Astrocyte of the hippocampus (primary cell): ENCODE measurements at regions not wholly inside any gene's neighbourhood (a gene's known extent, or its start where the extent isn't known, plus 50 kb on each side); places are given as distances from the start of the nearest gene placed in this dataset.
"Not testable (repeated sequence)": the region's sequence is repeated elsewhere in the genome, so short reads cannot be mapped to it uniquely, and the experiment has no call there.

Experiments used
- DNase-seq: peaks from one replicate; pipeline ENCODE4 v3.0.0; 2011; ENCODE audit warnings: low read depth, low spot score

DNA sequence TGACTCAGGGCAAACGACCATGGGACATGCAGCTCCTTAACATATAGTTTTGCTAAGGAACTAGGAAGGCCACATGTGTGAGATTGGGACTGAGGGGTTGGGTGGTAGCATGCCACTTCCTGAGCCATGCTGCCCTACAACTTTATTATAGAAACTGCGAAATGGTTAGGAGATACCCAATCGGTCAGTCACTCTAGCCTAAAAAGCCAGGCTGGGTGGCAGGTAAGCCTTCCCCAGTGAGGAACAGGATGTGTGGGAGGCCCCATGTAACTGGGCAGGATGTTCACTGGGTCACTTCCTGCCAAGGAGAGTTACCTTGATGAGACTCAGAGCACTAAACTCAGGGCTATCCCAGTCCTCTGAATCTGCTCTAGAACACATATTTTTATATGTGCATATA lies 123.5 kb downstream of the MAP3K7 start:
- DNase-seq: no peak

DNA sequence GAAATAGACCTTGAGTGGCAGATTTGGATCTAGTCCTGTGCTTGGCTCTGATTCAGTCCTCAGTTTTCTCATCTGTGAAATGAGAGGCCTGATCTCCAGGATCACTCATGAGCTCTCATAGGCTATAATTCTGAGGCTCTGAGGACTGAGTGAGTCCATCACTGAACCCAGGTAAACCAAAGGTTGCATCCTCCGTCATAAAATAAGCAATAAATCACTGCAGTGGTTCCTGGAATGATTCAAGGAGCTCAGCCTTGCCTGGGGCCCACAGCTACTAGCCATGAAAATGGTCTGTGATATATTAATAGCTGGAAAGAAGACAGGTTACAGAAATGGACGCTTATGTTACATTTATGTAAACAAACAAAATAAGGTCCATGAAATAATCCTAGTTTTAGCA lies 124.8 kb downstream of the MAP3K7 start:
- no peak for DNase-seq

DNA sequence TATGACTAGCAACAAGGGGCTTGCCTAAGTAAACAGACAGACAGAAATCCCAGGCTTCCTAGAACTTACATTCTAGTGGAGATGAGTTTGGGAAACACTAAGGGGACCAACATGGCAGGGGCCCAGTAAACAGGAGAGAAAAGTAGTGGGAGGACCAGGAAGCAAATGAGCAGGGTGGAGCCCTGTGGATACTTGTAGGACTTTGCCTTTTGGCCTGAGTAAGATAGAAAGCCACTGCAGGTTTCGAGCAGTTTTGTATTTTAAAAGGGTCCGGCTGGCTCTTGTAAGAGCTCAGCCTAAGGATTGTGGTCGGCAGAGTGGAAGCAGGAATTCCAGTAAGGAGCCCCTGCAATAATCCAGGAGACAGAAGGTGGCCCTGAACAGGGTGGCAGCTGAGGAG lies 125.5 kb downstream of the MAP3K7 start:
- no peak for DNase-seq

DNA sequence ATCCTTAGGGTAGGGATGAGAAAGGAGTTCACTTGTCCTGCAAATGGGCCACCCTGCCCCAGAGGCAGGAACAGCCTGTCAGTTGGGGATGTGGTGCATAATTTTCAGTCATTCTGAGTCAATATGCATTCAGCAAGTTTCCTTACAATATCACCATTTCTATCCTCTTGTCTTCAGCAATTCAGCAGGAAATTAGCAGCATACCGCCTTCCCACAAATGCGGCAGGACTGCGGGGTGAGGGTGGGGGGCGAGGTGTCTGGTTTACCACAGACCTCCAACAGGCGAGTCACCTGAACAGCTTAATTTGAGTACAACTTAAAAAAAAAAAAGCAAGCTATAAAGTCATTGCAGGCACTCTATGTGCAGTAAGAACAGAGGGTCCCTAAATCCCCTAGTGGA lies 126.8 kb downstream of the MAP3K7 start:
- no peak for DNase-seq

DNA sequence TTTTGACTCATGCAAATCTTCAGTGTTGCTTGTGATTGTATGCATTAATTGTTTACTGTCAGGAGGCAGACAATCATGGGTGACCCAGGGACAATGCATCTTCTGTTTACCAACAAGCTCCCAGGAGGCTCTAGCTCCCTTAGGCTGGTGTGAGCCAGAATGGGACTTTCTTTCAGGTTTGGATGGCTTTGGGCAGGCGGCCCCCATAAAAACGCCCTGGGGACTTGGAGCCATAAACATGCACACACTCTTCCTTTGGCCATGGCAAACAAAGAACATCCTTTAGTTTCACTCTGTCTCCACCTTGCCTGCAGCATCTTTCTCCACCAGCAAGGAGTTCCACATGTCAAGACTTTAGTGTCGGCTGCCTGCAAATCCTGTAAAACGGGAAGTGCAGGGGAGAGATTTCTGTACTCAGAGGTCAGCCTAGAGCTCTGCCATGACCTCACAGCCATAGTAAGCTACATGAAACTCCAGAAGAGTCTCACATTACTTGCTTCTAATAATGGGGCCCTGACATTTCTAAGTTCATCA lies 127.6 kb downstream of the MAP3K7 start:
- no peak for DNase-seq

DNA sequence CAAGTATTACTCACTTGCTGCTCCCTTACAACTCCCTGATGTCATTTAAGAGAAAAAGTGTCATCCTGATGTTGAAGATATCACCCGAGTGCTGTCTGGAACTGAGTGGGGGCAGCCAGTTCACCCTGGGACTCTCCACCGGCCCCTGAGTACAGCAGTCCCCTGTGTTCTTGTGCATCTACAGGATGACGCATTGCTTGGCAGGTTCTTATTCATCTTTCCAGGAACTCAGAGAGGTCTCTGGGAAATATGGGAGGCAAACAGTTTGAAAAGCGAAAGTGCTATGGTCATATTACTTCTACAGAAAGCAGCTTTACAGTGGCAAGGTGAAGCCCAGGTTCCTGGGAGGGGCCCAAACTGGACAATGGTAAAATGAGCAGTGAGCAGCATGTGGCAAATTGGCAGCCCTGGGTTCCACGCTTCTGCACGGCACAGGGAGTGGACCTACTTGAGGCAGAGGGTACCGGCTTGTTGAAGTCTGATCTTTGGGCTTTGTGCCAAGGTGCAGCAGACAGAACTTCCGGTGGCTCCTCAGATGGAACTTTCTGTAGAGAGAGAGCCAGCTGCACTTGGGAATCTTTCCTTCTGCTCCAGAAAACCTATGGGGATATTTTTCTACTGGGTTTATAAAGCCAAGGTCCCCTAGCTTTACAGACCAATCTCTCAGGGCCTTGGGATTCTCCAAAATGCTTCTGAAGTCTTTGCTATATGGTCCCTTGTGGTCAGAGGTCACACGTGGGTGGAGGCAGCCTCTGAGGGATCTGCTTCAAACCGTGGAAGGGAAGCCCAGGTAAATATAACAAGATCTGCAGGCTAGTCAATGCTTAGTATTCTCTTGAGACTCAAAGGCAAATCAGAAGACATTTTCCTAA lies 128.3 kb downstream of the MAP3K7 start:
- DNase-seq: no peak

DNA sequence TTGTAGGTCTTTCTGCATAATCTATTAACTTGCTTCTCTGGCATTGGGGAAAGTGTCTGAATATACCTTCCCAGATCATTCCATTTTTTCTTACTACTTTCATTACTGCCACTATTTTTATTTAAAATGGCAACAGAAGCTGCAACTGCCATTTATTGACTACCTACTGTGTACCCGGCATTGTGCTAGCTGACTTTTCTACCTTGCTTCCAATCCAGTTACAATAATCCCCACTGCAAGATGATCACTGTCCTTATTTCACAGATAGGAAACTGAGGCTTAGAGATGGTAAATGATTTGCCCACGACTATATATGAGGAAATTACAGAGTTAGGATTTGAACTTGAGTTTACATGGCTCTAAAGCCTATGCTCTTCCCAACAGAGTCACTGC lies 129.0 kb downstream of the MAP3K7 start:
- DNase-seq: no peak

DNA sequence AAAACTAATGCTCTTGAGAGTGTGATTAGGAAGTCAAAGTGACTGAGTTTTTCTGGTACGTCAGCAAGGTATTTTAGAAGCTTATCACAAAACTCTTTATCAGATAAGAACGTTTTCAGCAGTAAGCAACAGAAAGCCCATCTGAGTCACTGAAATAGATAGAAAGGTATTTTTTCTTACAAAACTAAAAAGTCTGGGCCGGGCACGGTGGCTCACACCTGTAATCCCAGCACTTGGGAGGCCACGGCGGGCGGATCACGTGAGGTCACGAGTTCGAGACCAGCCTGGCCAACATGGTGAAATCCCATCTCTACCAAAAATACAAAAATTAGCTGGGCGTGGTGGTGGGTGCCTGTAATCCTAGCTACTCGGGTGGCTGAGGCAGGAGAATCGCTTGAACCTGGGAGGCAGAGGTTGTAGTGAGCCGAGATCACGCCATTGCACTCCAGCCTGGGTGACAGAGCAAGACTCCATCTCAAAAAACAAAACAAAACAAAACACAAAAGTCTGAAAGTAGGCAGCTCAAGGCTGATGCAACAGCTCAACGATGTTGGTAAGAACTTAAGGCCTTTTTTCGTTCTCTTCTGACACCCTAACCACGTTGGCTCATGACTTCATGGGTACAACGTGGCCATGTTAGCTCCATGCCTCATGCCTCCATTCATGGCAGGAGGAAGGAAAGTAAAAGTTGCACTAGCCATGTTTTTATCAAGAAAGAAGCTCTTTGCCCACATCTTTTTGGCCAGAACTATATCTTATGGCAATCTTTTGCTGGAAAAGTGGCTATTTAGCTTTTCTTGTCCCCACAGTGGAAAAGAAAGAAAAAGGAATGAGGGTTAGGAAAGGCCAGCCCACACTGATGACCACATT lies 129.6 kb downstream of the MAP3K7 start:
- not testable (repeated sequence) for DNase-seq

DNA sequence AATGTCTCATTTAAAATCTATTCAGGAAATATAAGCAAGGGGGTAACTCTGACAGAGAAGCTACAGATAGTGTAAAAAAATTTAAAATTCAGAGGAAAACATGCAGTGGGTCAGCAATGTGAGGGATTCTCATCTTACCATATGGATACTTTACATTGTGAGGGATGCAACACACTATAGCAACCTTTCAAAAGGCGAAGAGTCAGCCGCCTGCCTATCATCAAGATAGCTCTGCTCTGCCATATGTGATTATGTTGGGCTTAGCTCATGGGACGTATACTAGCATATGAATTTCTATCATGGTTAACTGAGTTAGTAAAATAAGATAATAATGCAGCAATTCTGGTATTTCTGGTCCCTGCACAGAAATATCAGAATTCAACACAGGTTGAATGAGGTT lies 130.9 kb downstream of the MAP3K7 start:
- no peak for DNase-seq

DNA sequence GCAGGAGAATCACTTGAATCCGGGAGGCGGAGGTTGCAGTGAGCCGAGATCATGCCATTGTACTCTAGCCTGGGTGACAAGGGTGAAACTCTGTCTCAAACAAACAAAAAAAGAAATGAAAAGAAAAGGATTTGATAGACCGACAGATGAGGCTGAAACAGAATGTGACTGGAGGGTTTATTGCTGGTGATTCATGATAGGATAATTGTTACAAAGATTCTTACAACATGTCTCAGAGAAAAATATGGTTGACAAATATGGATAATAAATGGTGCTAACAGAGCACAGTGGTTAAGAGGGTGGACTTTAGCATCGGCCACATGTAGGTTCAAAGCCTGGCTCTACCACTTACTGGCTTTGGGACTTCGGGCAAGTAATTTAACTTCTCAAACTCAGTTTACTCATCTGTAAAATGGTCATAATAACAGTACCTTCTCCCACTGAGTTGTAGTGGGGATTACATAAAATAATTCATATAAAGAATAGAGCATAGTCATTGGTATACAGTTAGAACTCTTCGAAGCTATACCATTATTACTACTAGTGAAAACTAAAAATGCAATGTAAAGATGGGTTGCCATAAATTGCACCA lies 131.9 kb downstream of the MAP3K7 start:
- no peak for DNase-seq

DNA sequence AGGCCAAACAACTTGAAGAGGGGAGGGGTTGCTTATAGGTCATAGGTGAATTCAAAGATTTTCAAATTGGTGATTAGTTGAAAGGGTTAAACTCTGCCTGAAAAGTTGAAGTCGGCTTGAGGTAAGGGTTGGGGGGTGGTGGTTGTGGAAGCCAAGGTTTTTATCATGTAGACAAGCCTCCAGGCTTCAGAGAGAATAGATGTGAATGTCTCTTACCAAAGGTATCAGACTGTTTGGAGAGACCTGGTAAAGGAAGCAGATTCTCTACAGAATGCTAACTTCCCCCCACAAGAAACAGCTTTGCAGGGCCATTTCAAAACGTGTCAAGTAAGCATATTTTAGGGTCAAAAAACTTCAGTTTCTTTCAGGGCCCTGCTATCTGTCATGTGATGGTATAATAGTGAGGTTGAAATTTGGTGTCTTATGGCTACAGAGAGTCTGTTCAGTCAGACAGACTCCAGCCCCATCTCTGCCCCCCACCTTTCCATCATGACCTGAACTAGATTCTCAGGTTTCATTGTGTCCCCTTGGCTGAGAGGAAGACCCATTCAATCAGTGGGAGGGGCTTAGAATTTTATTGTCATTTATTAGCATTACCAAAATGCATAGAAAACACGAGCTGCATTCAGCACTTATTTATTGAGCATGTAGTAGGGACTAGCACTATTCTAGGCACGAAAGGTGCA lies 136.5 kb downstream of the MAP3K7 start:
- DNase-seq: no peak

DNA sequence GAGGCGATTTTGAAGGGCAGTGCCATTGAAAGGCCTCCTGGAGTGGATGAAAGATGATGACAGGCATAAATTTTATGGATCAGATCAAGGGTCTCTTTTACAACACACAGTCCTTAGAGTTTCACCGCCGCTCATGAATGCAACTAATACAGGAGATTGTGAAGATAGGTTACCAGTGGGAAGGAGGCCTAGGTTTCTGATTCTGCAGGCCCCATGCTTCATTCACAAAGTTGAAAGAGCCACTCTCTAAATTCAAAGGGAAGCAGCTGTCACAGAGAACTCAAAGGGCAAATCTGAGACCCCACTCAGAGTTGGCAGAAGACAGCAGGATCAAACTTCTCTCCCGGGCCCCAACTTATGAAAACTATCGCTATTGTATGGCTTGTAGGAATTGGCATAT lies 137.6 kb downstream of the MAP3K7 start:
- no peak for DNase-seq

DNA sequence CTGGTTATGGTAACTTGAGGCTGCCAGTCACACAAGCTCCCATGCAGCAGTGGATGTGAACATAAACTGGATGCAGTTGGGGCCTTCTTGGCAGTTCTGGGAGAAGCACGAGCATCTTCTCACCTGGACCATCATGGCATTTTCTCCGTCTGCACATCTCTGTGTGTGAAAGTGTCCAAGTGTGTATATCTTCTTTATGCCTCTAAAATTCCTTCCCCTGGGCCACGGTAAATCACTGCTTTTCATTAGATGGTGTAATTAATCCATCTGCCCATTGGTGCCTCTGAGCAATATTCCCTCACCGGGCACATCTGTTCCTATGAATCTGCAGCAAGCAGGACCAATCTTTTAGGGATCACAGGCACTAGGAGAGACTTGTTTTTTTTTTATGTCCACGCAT lies 138.0 kb downstream of the MAP3K7 start:
- no peak for DNase-seq

DNA sequence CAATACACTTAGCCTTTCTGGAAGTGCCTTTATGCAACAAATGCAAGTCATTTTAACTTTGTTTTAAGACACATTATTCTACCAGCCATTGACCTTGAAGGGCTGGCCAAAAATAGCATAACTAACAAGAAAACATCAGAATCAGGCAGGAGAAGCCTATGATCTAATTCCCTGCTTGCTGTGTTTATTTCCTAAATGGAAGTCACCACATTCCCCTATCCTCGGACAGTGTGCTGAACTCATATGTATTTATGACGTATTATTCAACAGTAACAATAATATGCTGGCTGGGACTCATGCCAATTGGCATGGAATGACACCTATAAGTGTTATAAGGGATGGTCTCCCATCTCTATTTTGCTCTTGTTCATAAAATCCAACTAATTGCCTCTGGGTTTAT lies 140.7 kb downstream of the MAP3K7 start:
- no peak for DNase-seq

DNA sequence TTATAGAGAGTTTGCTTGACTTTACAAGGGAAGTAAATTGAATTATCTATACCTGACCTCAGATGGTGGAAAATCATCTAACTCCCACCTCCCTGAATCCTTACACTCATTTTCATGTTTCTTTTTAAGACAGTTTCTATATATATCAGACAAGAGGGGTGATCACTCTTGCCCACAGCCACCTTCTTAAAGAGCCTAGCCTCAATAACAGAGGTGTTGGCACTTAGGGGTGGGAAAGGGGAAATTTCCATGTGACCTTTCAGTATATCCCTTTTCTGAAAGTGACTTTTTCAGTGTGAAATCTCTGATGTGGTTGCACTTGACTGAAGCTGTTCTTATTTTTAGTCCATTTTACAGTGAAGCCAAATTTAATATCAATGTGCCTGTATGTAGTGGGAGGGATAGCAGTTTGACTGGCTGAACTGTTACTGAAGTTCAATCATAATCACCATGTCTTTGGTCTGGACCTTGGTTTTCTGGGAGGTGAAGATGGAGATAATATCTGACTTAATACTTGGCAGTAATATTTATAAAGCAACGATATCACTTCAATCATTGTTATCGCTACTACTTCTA lies 141.3 kb downstream of the MAP3K7 start:
- no peak for DNase-seq

DNA sequence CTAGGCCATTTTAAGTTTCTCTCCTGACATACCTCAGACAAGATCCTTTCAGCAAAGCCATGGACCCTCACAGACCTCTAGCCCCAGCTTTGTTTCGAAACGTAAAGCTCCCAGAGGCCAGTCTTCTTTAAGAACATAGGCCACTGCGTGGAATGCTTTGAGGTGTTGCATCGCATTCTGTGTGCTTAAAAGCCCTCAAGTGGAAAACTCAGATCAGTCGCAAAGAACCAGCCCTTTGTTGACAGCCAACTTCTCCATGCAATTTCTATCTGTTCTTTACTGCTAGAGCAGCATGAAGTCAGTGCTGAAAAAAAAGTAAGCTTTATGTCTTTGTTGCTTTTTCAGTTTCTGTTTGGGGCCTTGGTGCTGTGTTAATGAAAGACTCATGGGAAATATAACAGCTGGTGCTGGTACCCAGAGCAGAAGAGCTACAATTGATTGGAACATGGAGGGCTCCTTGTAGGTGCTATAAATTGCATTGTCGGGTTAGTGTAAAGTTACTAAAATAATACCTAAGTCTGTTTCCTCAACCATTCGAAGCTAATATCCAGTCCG lies 142.6 kb downstream of the MAP3K7 start:
- DNase-seq: no peak

DNA sequence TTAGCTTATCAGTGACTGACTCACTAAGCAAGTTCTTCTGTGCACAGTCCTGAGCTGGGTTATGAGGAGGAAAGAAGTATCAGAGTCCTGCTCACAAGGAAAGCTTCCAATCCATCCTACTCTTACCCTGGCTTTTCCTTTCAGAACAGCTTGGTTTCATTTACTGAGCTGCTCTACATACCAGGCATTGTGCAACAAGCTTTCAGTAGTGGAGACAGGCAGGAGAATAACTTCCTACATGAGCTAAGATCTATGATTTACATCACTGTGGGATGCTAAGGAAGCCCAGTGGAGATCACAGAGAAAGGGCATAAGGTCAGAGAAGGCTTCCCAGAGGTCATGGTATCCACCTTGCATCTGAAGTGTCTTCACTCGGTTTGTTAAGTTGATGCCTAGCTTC lies 144.5 kb downstream of the MAP3K7 start:
- no peak for DNase-seq

DNA sequence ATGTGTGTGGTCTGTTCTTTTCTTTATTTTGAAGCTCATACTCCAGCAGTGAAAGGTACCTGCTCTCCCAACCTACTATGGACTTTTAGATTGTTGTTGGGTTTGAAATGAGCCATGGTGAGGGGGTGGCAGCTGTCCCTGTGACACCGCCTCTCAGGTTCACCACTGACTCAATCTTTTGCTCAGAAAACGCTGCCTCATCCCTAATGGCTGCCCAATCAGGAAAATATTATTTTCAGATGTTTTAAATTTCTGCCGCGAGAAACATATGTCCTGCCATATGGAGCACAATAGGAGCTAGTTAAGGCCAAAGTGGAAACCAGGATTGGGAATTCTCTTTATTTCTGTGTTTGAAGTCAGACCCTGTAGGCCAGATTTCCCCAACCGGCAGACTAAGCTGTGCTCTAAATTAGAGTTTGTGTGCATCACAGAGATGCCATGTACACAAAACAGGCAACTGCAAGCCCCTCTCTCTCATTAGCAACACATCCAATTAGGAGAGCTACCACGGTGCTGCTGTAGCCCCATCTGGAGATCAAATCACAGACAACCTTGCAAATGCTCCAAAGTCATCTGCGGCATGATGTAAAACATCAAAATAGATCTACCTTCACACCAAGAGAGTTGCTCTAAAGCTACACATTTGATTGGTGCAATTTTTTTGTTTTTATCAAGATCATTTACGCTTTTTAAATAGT lies 144.1 kb upstream of the BACH2 start:
- DNase-seq: no peak

DNA sequence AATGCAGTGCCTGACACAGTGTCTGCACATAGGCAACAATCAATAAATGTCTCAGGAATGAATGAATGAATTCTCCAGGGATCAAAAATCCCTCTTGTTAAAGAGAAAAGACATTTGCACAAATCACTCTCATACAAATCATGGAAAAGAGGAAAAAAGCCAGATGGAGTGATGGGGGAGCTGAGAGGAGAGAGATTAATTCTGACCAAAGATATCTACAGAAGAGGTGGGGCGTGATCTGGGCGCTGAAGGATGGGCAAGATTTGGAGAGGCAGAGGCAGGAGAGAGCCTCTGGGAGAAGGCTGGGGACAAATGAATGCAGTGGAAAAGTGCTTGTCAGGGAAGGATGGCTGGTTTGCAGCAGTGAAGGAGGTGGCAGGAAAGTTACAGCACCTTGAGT lies 142.9 kb upstream of the BACH2 start:
- DNase-seq: no peak

DNA sequence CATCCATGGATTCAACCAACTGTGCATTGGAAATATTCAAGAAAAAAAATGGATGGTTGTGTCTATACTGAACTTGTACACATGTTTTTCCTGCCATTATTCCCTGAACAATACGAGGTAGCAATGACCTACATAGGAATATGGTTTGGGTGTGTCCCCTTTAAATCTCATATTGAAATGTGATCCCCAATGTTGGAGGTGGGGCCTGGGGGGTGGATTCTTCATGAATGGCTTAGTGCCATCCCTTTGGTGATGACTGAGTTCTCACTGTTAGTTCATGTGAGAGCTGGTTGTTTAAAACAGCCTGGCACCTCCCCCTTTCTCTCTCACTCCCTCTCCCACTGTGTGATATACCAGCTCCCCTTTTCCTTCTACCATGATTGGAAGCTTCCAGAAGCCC lies 139.8 kb upstream of the BACH2 start:
- DNase-seq: no peak
